ENCODE measurements at regions not wholly inside any gene's neighbourhood (a gene's known extent, or its start where the extent isn't known, plus 50 kb on each side); places are given as distances from the start of the nearest gene placed in this dataset.

GRCh38 chr4:33262824-33263223 lies 2542.7 kb downstream of the PCDH7 start:
- H3K27ac Mint-ChIP-seq: no peak overlapping the region
- Histone ChIP-seq H3K4me3 (ENCODE audit: low read length in 2 of 2) (no peak overlapping the region), H3K27ac (ENCODE audit: low read depth, low read length) (no peak overlapping the region), H3K9me3 (ENCODE audit: control insufficient read depth in 1 of 2, low read length in 2 of 2) (peaks cover 0 to 10% of the 10 kb centered on the region in 2 donors), H3K36me3 (ENCODE audit: insufficient read depth, low read length) (no peaks in the 10 kb centered on the region), H3K27me3 (ENCODE audit: insufficient read depth, low read length) (no peaks in the 10 kb centered on the region), H3K4me1 (ENCODE audit: insufficient read depth, low read length) (no peaks in the 10 kb centered on the region)
- H3K9me3 Mint-ChIP-seq: peaks cover 0 to 11% (median 5%) of the 10 kb centered on the region in 8 donors
- H3K36me3 Mint-ChIP-seq: no peaks in the 10 kb centered on the region
- ChIA-PET POLR2A (ENCODE audit: partially characterized antibody) (no interaction called here), CTCF (ENCODE audit: partially characterized antibody) (no interaction called here)
- H3K27me3 Mint-ChIP-seq: no peaks in the 10 kb centered on the region
- DNase-seq: no peak
- H3K4me1 Mint-ChIP-seq: no peaks in the 10 kb centered on the region
- intact Hi-C loops (cut with micrococcal nuclease): no loop called here
- no peak overlapping the region for H3K4me3 Mint-ChIP-seq

GRCh38 chr4:33268776-33269175 lies 2548.6 kb downstream of the PCDH7 start:
- no peaks in the 10 kb centered on the region for H3K36me3 Mint-ChIP-seq
- no peaks in the 10 kb centered on the region for H3K4me1 Mint-ChIP-seq
- no peak for DNase-seq
- no peak overlapping the region for H3K27ac ChIP-seq (ENCODE audit: low read depth, low read length)
- no peak overlapping the region for H3K27ac Mint-ChIP-seq
- no peaks in the 10 kb centered on the region for H3K27me3 ChIP-seq (ENCODE audit: insufficient read depth, low read length)
- POLR2A ChIA-PET (ENCODE audit: partially characterized antibody): no interaction called here
- CTCF ChIA-PET (ENCODE audit: partially characterized antibody): no interaction called here
- H3K4me1 ChIP-seq (ENCODE audit: insufficient read depth, low read length): no peaks in the 10 kb centered on the region
- H3K9me3 ChIP-seq (ENCODE audit: control insufficient read depth in 1 of 2, low read length in 2 of 2): no peaks in the 10 kb centered on the region
- intact Hi-C loops (cut with micrococcal nuclease): no loop called here
- no peaks in the 10 kb centered on the region for H3K27me3 Mint-ChIP-seq
- no peak overlapping the region for H3K4me3 Mint-ChIP-seq
- no peak overlapping the region for H3K4me3 ChIP-seq (ENCODE audit: low read length in 2 of 2)
- H3K9me3 Mint-ChIP-seq: peaks cover 2 to 16% (median 4%) of the 10 kb centered on the region in 8 donors
- H3K36me3 ChIP-seq (ENCODE audit: insufficient read depth, low read length): no peaks in the 10 kb centered on the region

- H3K4me1 Mint-ChIP-seq: no peaks in the 10 kb centered on the region
- intact Hi-C loops (cut with micrococcal nuclease): no loop called here
- H3K9me3 Mint-ChIP-seq: peaks cover 0 to 15% (median 8%) of the 10 kb centered on the region in 8 donors
- H3K36me3 ChIP-seq (ENCODE audit: insufficient read depth, low read length): no peaks in the 10 kb centered on the region
- H3K4me1 ChIP-seq (ENCODE audit: insufficient read depth, low read length): no peaks in the 10 kb centered on the region
- no peak overlapping the region for H3K27ac Mint-ChIP-seq
- no peak for DNase-seq
- no peaks in the 10 kb centered on the region for H3K9me3 ChIP-seq (ENCODE audit: control insufficient read depth in 1 of 2, low read length in 2 of 2)
- H3K4me3 Mint-ChIP-seq: no peak overlapping the region
- H3K27me3 Mint-ChIP-seq: no peaks in the 10 kb centered on the region
- H3K36me3 Mint-ChIP-seq: no peaks in the 10 kb centered on the region
- H3K27ac ChIP-seq (ENCODE audit: low read depth, low read length): no peak overlapping the region
- no peak overlapping the region for H3K4me3 ChIP-seq (ENCODE audit: low read length in 2 of 2)
- POLR2A ChIA-PET (ENCODE audit: partially characterized antibody): no interaction called here
- H3K27me3 ChIP-seq (ENCODE audit: insufficient read depth, low read length): no peaks in the 10 kb centered on the region
- CTCF ChIA-PET (ENCODE audit: partially characterized antibody): no interaction called here
Observed at GRCh38 chr4:33270403-33270802, 2550.2 kb downstream of the PCDH7 start.

- H3K4me3 ChIP-seq (ENCODE audit: low read length in 2 of 2): no peak overlapping the region
- H3K9me3 ChIP-seq (ENCODE audit: control insufficient read depth in 1 of 2, low read length in 2 of 2): no peaks in the 10 kb centered on the region
- peaks cover 0 to 17% (median 8%) of the 10 kb centered on the region in 8 donors for H3K9me3 Mint-ChIP-seq
- no peaks in the 10 kb centered on the region for H3K27me3 Mint-ChIP-seq
- no peaks in the 10 kb centered on the region for H3K27me3 ChIP-seq (ENCODE audit: insufficient read depth, low read length)
- H3K4me3 Mint-ChIP-seq: no peak overlapping the region
- no peak overlapping the region for H3K27ac Mint-ChIP-seq
- no peak overlapping the region for H3K27ac ChIP-seq (ENCODE audit: low read depth, low read length)
- DNase-seq: no peak
- no peaks in the 10 kb centered on the region for H3K36me3 ChIP-seq (ENCODE audit: insufficient read depth, low read length)
- CTCF ChIA-PET (ENCODE audit: partially characterized antibody): no interaction called here
- no peaks in the 10 kb centered on the region for H3K4me1 ChIP-seq (ENCODE audit: insufficient read depth, low read length)
- intact Hi-C loops (cut with micrococcal nuclease): no loop called here
- POLR2A ChIA-PET (ENCODE audit: partially characterized antibody): no interaction called here
- no peaks in the 10 kb centered on the region for H3K36me3 Mint-ChIP-seq
- H3K4me1 Mint-ChIP-seq: no peaks in the 10 kb centered on the region
Observed at GRCh38 chr4:33272722-33273121, 2552.6 kb downstream of the PCDH7 start.

- H3K4me1 Mint-ChIP-seq: no peaks in the 10 kb centered on the region
- Histone ChIP-seq H3K4me1 (ENCODE audit: insufficient read depth, low read length) (no peaks in the 10 kb centered on the region), H3K27ac (ENCODE audit: low read depth, low read length) (no peak overlapping the region), H3K36me3 (ENCODE audit: insufficient read depth, low read length) (no peaks in the 10 kb centered on the region), H3K4me3 (ENCODE audit: low read length in 2 of 2) (no peak overlapping the region), H3K27me3 (ENCODE audit: insufficient read depth, low read length) (no peaks in the 10 kb centered on the region), H3K9me3 (ENCODE audit: control insufficient read depth in 1 of 2, low read length in 2 of 2) (no peaks in the 10 kb centered on the region)
- no peak overlapping the region for H3K27ac Mint-ChIP-seq
- CTCF ChIA-PET (ENCODE audit: partially characterized antibody): no interaction called here
- H3K27me3 Mint-ChIP-seq: no peaks in the 10 kb centered on the region
- DNase-seq: no peak
- intact Hi-C loops (cut with micrococcal nuclease): no loop called here
- H3K9me3 Mint-ChIP-seq: peaks cover 0 to 21% (median 8%) of the 10 kb centered on the region in 8 donors
- POLR2A ChIA-PET (ENCODE audit: partially characterized antibody): no interaction called here
- H3K4me3 Mint-ChIP-seq: no peak overlapping the region
- H3K36me3 Mint-ChIP-seq: no peaks in the 10 kb centered on the region
Observed at GRCh38 chr4:33283818-33284217, 2563.6 kb downstream of the PCDH7 start.

GRCh38 chr4:33296876-33297455 lies 2576.8 kb downstream of the PCDH7 start:
- Mint-ChIP-seq H3K9me3 (peaks cover 1 to 14% (median 7%) of the 10 kb centered on the region in 8 donors), H3K36me3 (no peaks in the 10 kb centered on the region), H3K4me1 (no peaks in the 10 kb centered on the region), H3K27ac (no peak overlapping the region), H3K27me3 (no peaks in the 10 kb centered on the region), H3K4me3 (no peak overlapping the region)
- no peaks in the 10 kb centered on the region for H3K4me1 ChIP-seq (ENCODE audit: insufficient read depth, low read length)
- H3K9me3 ChIP-seq (ENCODE audit: control insufficient read depth in 1 of 2, low read length in 2 of 2): no peaks in the 10 kb centered on the region
- DNase-seq: no peak
- H3K36me3 ChIP-seq (ENCODE audit: insufficient read depth, low read length): no peaks in the 10 kb centered on the region
- no peaks in the 10 kb centered on the region for H3K27me3 ChIP-seq (ENCODE audit: insufficient read depth, low read length)
- H3K4me3 ChIP-seq (ENCODE audit: low read length in 2 of 2): no peak overlapping the region
- H3K27ac ChIP-seq (ENCODE audit: low read depth, low read length): no peak overlapping the region
- CTCF ChIA-PET (ENCODE audit: partially characterized antibody): no interaction called here
- intact Hi-C loops (cut with micrococcal nuclease): no loop called here
- POLR2A ChIA-PET (ENCODE audit: partially characterized antibody): no interaction called here

- Mint-ChIP-seq H3K4me3 (no peak overlapping the region), H3K27me3 (no peaks in the 10 kb centered on the region), H3K27ac (no peak overlapping the region), H3K36me3 (no peaks in the 10 kb centered on the region), H3K9me3 (peaks cover 5 to 24% (median 8%) of the 10 kb centered on the region in 8 donors), H3K4me1 (no peaks in the 10 kb centered on the region)
- ChIA-PET CTCF (ENCODE audit: partially characterized antibody) (no interaction called here), POLR2A (ENCODE audit: partially characterized antibody) (no interaction called here)
- intact Hi-C loops (cut with micrococcal nuclease): no loop called here
- H3K4me1 ChIP-seq (ENCODE audit: insufficient read depth, low read length): no peaks in the 10 kb centered on the region
- no peak overlapping the region for H3K27ac ChIP-seq (ENCODE audit: low read depth, low read length)
- no peak for DNase-seq
- H3K27me3 ChIP-seq (ENCODE audit: insufficient read depth, low read length): no peaks in the 10 kb centered on the region
- no peaks in the 10 kb centered on the region for H3K36me3 ChIP-seq (ENCODE audit: insufficient read depth, low read length)
- H3K9me3 ChIP-seq (ENCODE audit: control insufficient read depth in 1 of 2, low read length in 2 of 2): no peaks in the 10 kb centered on the region
- H3K4me3 ChIP-seq (ENCODE audit: low read length in 2 of 2): no peak overlapping the region
Observed at GRCh38 chr4:33302321-33302720, 2582.2 kb downstream of the PCDH7 start.

- ChIA-PET CTCF (ENCODE audit: partially characterized antibody) (no interaction called here), POLR2A (ENCODE audit: partially characterized antibody) (no interaction called here)
- Mint-ChIP-seq H3K4me3 (no peak overlapping the region), H3K36me3 (no peaks in the 10 kb centered on the region), H3K27me3 (no peaks in the 10 kb centered on the region), H3K4me1 (no peaks in the 10 kb centered on the region), H3K27ac (no peak overlapping the region), H3K9me3 (peaks cover 0 to 29% (median 10%) of the 10 kb centered on the region in 8 donors)
- Histone ChIP-seq H3K27me3 (ENCODE audit: insufficient read depth, low read length) (no peaks in the 10 kb centered on the region), H3K27ac (ENCODE audit: low read depth, low read length) (no peak overlapping the region), H3K4me3 (ENCODE audit: low read length in 2 of 2) (no peak overlapping the region), H3K36me3 (ENCODE audit: insufficient read depth, low read length) (no peaks in the 10 kb centered on the region), H3K9me3 (ENCODE audit: control insufficient read depth in 1 of 2, low read length in 2 of 2) (no peaks in the 10 kb centered on the region), H3K4me1 (ENCODE audit: insufficient read depth, low read length) (no peaks in the 10 kb centered on the region)
- DNase-seq: no peak
- intact Hi-C loops (cut with micrococcal nuclease): no loop called here
Observed at GRCh38 chr4:33306131-33306530, 2586.0 kb downstream of the PCDH7 start.
